ENCODE measurements at regions not wholly inside any gene's neighbourhood (a gene's known extent, or its start where the extent isn't known, plus 50 kb on each side); places are given as distances from the start of the nearest gene placed in this dataset.

- peak; percentile 80 for DNase-seq (ENCODE audit: low spot score)
- Histone ChIP-seq H3K4me1 (ENCODE audit: insufficient read depth, low read length, poor library complexity, severe bottlenecking) (peaks cover 19% of the 10 kb centered on the region), H3K9me3 (ENCODE audit: low read depth, low read length, poor library complexity, severe bottlenecking) (no peaks in the 10 kb centered on the region), H3K27me3 (replicated peaks; ENCODE audit: insufficient read depth, low read depth, low read length, poor library complexity) (no peaks in the 10 kb centered on the region), H3K36me3 (ENCODE audit: insufficient read depth, low read length, poor library complexity, severe bottlenecking) (no peaks in the 10 kb centered on the region), H3K27ac (ENCODE audit: low read depth, low read length, poor library complexity, severe bottlenecking) (no peak overlapping the region), H3K4me3 (ENCODE audit: low read depth, low read length, poor library complexity, severe bottlenecking) (no peak overlapping the region)
- TF ChIP-seq CTCF (conservative IDR thresholded peaks at IDR 0.05; ENCODE audit: low read depth, low read length): no peak
- TF ChIP-seq EZH2 (IDR thresholded peaks at IDR 0.05; ENCODE audit: borderline replicate concordance, low read depth, low read length, poor library complexity, severe bottlenecking): no peak
- CTCF ChIA-PET: no interaction called here
- intact Hi-C loops (cut with micrococcal nuclease; ENCODE audit: unreplicated experiment): no loop called here
- POLR2A ChIA-PET (ENCODE audit: low non-redundant PET): no interaction called here
- no TSS peak for BruUV-seq (replicated peaks)
These were observed 173.9 kb upstream of the KLF3 start for GRCh38 chr4:38489924-38490639.

- DNase-seq (ENCODE audit: low spot score): no peak
- no peak overlapping the region for H3K27ac ChIP-seq (ENCODE audit: low read depth, low read length, poor library complexity, severe bottlenecking)
- H3K36me3 ChIP-seq (ENCODE audit: insufficient read depth, low read length, poor library complexity, severe bottlenecking): no peaks in the 10 kb centered on the region
- no peaks in the 10 kb centered on the region for H3K27me3 ChIP-seq (replicated peaks; ENCODE audit: insufficient read depth, low read depth, low read length, poor library complexity)
- no peak for TF ChIP-seq CTCF (conservative IDR thresholded peaks at IDR 0.05; ENCODE audit: low read depth, low read length)
- TF ChIP-seq EZH2 (IDR thresholded peaks at IDR 0.05; ENCODE audit: borderline replicate concordance, low read depth, low read length, poor library complexity, severe bottlenecking): no peak
- intact Hi-C loops (cut with micrococcal nuclease; ENCODE audit: unreplicated experiment): no loop called here
- no peaks in the 10 kb centered on the region for H3K9me3 ChIP-seq (ENCODE audit: low read depth, low read length, poor library complexity, severe bottlenecking)
- CTCF ChIA-PET: no interaction called here
- no peak overlapping the region for H3K4me3 ChIP-seq (ENCODE audit: low read depth, low read length, poor library complexity, severe bottlenecking)
- no TSS peak for BruUV-seq (replicated peaks)
- H3K4me1 ChIP-seq (ENCODE audit: insufficient read depth, low read length, poor library complexity, severe bottlenecking): peaks cover 19% of the 10 kb centered on the region
- POLR2A ChIA-PET (ENCODE audit: low non-redundant PET): no interaction called here
These were observed 173.1 kb upstream of the KLF3 start for GRCh38 chr4:38490753-38491446.

- Histone ChIP-seq H3K36me3 (ENCODE audit: insufficient read depth, low read length, poor library complexity, severe bottlenecking) (no peaks in the 10 kb centered on the region), H3K27me3 (replicated peaks; ENCODE audit: insufficient read depth, low read depth, low read length, poor library complexity) (no peaks in the 10 kb centered on the region), H3K9me3 (ENCODE audit: low read depth, low read length, poor library complexity, severe bottlenecking) (no peaks in the 10 kb centered on the region), H3K4me1 (ENCODE audit: insufficient read depth, low read length, poor library complexity, severe bottlenecking) (peaks cover 19% of the 10 kb centered on the region), H3K27ac (ENCODE audit: low read depth, low read length, poor library complexity, severe bottlenecking) (no peak overlapping the region), H3K4me3 (ENCODE audit: low read depth, low read length, poor library complexity, severe bottlenecking) (no peak overlapping the region)
- intact Hi-C loops (cut with micrococcal nuclease; ENCODE audit: unreplicated experiment): no loop called here
- CTCF ChIA-PET: no interaction called here
- no TSS peak for BruUV-seq (replicated peaks)
- POLR2A ChIA-PET (ENCODE audit: low non-redundant PET): no interaction called here
- no peak for DNase-seq (ENCODE audit: low spot score)
- TF ChIP-seq CTCF (conservative IDR thresholded peaks at IDR 0.05; ENCODE audit: low read depth, low read length): no peak
- no peak for TF ChIP-seq EZH2 (IDR thresholded peaks at IDR 0.05; ENCODE audit: borderline replicate concordance, low read depth, low read length, poor library complexity, severe bottlenecking)
These were observed 172.0 kb upstream of the KLF3 start for GRCh38 chr4:38491854-38492478.

All from A673 (cell line).